WTC11 (cell line): ENCODE measurements at regions not wholly inside any gene's neighbourhood (a gene's known extent, or its start where the extent isn't known, plus 50 kb on each side); places are given as distances from the start of the nearest gene placed in this dataset.

ENCODE experiments used
- ATAC-seq: fragments of 200-7000 bp; cut with Tn5 transposase; 2 replicates; pipeline ENCODE4 v1.10.0; 2021; ENCODE audit warnings: mild to moderate bottlenecking, moderate library complexity
- CTCF ChIA-PET: fragments of 300-600 bp; sonication (Branson Sonifier 250); formaldehyde crosslinking; loops from one replicate; lab custom pipeline; 2021; ENCODE audit warnings: antibody characterized with exemption; lab: Charles Lee
- POLR2A ChIA-PET: fragments of 350-600 bp; sonication (Branson Sonifier 250); formaldehyde crosslinking; loops from one replicate; lab custom pipeline; 2021; ENCODE audit warnings: antibody characterized with exemption; lab: Charles Lee
- DNase-seq: peaks from one replicate; pipeline ENCODE4 v3.0.0; 2021; ENCODE audit warnings: low spot score
- H3K27ac Mint-ChIP-seq: 2 replicates; pipeline ENCODE4 v1.8.0; 2021; ENCODE audit warnings: mixed read lengths
- H3K27me3 Mint-ChIP-seq: 2 replicates; pipeline ENCODE4 v1.8.0; 2021; ENCODE audit warnings: low read depth, mild to moderate bottlenecking, moderate library complexity, mixed read lengths
- H3K36me3 Mint-ChIP-seq: 2 replicates; pipeline ENCODE4 v1.8.0; 2021; ENCODE audit warnings: mixed read lengths
- H3K4me1 Mint-ChIP-seq: 2 replicates; pipeline ENCODE4 v1.8.0; 2022; ENCODE audit warnings: mixed read lengths
- H3K4me3 Mint-ChIP-seq: 2 replicates; pipeline ENCODE4 v1.8.0; 2021; ENCODE audit warnings: mild to moderate bottlenecking, moderate library complexity, mixed read lengths
- H3K9me3 Mint-ChIP-seq: 2 replicates; pipeline ENCODE4 v1.8.0; 2021; ENCODE audit warnings: mixed read lengths
- CBFB ChIP-seq: sonication (generic); formaldehyde crosslinking; IDR thresholded peaks from 2 replicates; pipeline ENCODE4 v1.8.1; 2022; ENCODE audit warnings: mild to moderate bottlenecking, low read depth, missing genetic modification reagents
- CDX4 ChIP-seq: fragments of 250-450 bp; sonication (Bioruptor Pico); IDR thresholded peaks from 2 replicates; pipeline ENCODE4 v1.9.0; 2021; ENCODE audit warnings: moderate library complexity, mild to moderate bottlenecking, inconsistent platforms, borderline replicate concordance
- CREM ChIP-seq: sonication (generic); formaldehyde crosslinking; IDR thresholded peaks from 2 replicates; pipeline ENCODE4 v1.8.1; 2022; ENCODE audit warnings: mild to moderate bottlenecking, missing genetic modification reagents, moderate library complexity
- ELF4 ChIP-seq: sonication (generic); formaldehyde crosslinking; IDR thresholded peaks from 2 replicates; pipeline ENCODE4 v1.8.1; 2022; ENCODE audit warnings: low read depth, mild to moderate bottlenecking, moderate library complexity, missing genetic modification reagents
- FOXP1 ChIP-seq: sonication (generic); formaldehyde crosslinking; IDR thresholded peaks from 2 replicates; pipeline ENCODE4 v1.8.0; 2022; ENCODE audit warnings: missing genetic modification reagents, mild to moderate bottlenecking, moderate library complexity, borderline replicate concordance
- GABPB1 ChIP-seq: sonication (generic); formaldehyde crosslinking; IDR thresholded peaks from 2 replicates; pipeline ENCODE4 v1.8.1; 2023; ENCODE audit warnings: mild to moderate bottlenecking, missing genetic modification reagents
- JUN ChIP-seq: sonication (generic); formaldehyde crosslinking; IDR thresholded peaks from 2 replicates; pipeline ENCODE4 v1.8.0; 2023; ENCODE audit warnings: mild to moderate bottlenecking, missing genetic modification reagents
- NR2C2 ChIP-seq: sonication (generic); formaldehyde crosslinking; IDR thresholded peaks from 2 replicates; pipeline ENCODE4 v1.8.0; 2022; ENCODE audit warnings: mild to moderate bottlenecking, missing genetic modification reagents
- ZNF121 ChIP-seq: sonication (generic); formaldehyde crosslinking; IDR thresholded peaks from 2 replicates; pipeline ENCODE4 v1.8.0; 2023; ENCODE audit warnings: missing genetic modification reagents
- ZNF263 ChIP-seq: sonication (generic); formaldehyde crosslinking; IDR thresholded peaks from 2 replicates; pipeline ENCODE4 v1.8.1; 2022; ENCODE audit warnings: low read depth, mild to moderate bottlenecking, moderate library complexity, missing genetic modification reagents
- ZNF317 ChIP-seq: sonication (generic); formaldehyde crosslinking; IDR thresholded peaks from 2 replicates; pipeline ENCODE4 v1.8.1; 2023; ENCODE audit warnings: low read depth, mild to moderate bottlenecking, moderate library complexity, missing genetic modification reagents, borderline replicate concordance
- TF ChIP-seq, protein P1 (sequence below): fragments of 250-450 bp; sonication (Bioruptor Pico); conservative IDR thresholded peaks from 2 replicates; pipeline ENCODE4 v1.9.0; 2021; ENCODE audit warnings: mild to moderate bottlenecking
- TF ChIP-seq, protein P2 (sequence below): sonication (generic); formaldehyde crosslinking; IDR thresholded peaks from 2 replicates; pipeline ENCODE4 v1.8.0; 2023; ENCODE audit warnings: missing genetic modification reagents, mild to moderate bottlenecking, borderline replicate concordance
- TF ChIP-seq, protein P3 (sequence below): sonication (generic); formaldehyde crosslinking; IDR thresholded peaks from 2 replicates; pipeline ENCODE4 v1.8.0; 2022; ENCODE audit warnings: mild to moderate bottlenecking, missing genetic modification reagents
- TF ChIP-seq, protein P4 (sequence below): sonication (generic); formaldehyde crosslinking; IDR thresholded peaks from 2 replicates; pipeline ENCODE4 v1.8.1; 2022; ENCODE audit warnings: mild to moderate bottlenecking, moderate library complexity, missing genetic modification reagents
- TF ChIP-seq, protein P5 (sequence below): sonication (generic); formaldehyde crosslinking; IDR thresholded peaks from 2 replicates; pipeline ENCODE4 v1.8.0; 2022; ENCODE audit warnings: mild to moderate bottlenecking, missing genetic modification reagents
- TF ChIP-seq, protein P6 (sequence below): sonication (generic); formaldehyde crosslinking; IDR thresholded peaks from 2 replicates; pipeline ENCODE4 v1.8.1; 2023; ENCODE audit warnings: mild to moderate bottlenecking, missing genetic modification reagents
- TF ChIP-seq, protein P7 (sequence below): sonication (generic); formaldehyde crosslinking; IDR thresholded peaks from 2 replicates; pipeline ENCODE4 v1.8.1; 2023; ENCODE audit warnings: mild to moderate bottlenecking, missing genetic modification reagents, borderline replicate concordance

DNA sequence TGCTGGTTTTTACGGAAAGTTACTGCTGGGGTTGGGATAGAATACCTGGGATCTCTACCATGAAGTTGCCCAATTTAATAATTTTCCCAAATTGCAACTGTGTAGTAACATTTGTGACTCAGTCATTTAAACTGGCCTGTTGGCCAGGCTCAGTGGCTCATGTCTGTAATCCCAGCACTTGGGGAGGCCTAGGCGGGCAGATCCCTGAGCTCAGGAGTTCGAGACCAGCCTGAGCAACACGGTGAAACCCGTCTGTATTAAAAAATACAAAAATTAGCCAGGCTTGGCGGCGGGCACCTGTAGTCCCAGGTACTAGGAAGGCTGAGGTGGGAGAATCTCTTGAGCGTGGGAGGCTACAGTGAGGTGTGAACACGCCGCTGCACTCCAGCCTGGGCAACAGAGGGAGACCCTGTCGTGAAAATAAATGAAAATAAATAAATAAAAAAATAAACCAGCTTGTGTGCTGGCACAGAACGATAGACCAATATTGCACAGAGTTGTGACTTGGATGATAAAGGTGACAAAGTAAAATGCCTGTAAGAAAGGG, 160.7 kb upstream of the ZNF608 start (continued):
- TF ChIP-seq, protein P1, sequence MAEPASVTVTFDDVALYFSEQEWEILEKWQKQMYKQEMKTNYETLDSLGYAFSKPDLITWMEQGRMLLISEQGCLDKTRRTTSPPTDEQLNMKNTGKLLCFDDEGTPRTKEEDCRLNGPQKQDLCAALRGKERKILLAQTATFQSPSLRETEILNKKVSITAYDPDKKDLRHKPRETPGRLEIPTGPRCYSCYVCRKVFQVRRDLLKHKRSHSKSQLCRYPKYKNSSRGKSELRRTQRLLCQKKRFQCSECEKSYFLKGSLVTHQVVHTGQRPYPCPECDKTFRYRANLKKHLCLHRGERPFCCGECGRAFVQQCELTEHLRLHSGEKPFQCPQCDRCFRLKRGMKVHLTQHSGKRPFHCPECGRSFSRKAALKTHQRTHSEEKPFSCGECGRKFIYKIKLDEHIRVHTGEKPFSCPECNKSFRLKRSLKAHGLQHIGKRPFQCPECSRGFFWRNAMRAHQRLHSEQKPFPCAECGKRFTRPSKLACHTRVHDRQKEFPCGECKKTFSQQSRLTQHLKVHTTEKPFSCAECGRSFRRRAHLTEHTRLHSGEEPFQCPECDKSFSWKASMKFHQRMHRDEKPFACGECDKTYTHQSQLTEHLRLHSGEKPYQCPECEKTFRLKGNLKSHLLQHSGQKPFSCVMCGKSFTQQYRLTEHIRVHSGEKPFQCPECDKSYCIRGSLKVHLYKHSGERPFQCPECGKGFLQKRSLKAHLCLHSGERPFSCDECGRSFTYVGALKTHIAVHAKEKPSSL (CRISPR knock-in tag), result no peak

DNA sequence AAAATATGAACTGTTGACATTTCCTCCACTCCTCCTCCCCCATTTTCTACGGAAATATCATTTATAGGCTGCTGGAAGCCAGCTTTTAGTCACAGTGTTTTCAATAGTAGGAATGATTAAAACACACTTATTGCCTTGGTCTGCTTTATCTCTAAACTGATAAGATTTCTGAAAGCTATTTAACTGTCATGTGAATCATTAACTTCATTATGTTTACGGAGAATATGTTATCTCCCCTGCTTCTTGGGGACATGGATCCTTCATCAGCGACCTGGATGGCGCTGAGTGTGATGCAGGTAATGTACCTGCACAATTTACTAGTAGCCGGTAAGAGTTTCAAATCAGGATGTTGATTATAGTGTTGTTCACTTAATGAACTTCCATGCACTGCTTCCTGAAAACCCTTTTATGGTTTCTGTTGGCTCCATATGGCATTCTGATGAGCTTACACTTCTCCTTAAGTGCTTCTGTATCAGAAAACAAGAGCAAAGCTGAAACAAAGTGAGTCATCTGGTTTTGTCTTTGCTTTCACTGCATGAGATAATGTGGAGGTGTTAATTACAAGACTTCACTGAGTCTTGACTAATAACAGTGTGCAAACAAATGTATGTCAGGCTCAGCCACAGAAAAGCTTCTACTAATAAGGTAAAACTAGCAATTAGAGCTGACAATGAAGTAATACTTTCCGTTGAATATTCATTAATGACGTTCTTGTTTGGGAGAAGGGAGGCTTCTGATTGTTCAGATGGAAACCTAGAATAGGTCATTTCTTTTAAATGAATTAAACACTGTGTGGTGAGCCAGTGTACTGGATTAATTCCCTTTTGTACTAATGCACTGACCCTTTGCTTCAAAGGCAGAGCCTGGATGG, 162.4 kb upstream of the ZNF608 start:
- DNase-seq, result no peak
- CTCF ChIA-PET, result no interaction called here
- no peaks in the 10 kb centered on the region for H3K9me3 Mint-ChIP-seq
- H3K4me1 Mint-ChIP-seq, result peaks cover 37% of the 10 kb centered on the region
- ATAC-seq, result no peak
- H3K27ac Mint-ChIP-seq, result no peak overlapping the region
- H3K36me3 Mint-ChIP-seq, result no peaks in the 10 kb centered on the region
- H3K4me3 Mint-ChIP-seq, result no peak overlapping the region
- H3K27me3 Mint-ChIP-seq, result peaks cover 85% of the 10 kb centered on the region
- POLR2A ChIA-PET, result interaction anchor here (0.5 kb wide), 1 partner anchor 43 kb away, joined by 3 read pairs; no protein-coding TSS in a partner anchor
- no peak for TF ChIP-seq NR2C2 (CRISPR knock-in tag)
- TF ChIP-seq CBFB (CRISPR knock-in tag), result no peak
- no peak for TF ChIP-seq ZNF121 (CRISPR knock-in tag)
- TF ChIP-seq FOXP1 (CRISPR knock-in tag), result no peak
- TF ChIP-seq, protein P2, sequence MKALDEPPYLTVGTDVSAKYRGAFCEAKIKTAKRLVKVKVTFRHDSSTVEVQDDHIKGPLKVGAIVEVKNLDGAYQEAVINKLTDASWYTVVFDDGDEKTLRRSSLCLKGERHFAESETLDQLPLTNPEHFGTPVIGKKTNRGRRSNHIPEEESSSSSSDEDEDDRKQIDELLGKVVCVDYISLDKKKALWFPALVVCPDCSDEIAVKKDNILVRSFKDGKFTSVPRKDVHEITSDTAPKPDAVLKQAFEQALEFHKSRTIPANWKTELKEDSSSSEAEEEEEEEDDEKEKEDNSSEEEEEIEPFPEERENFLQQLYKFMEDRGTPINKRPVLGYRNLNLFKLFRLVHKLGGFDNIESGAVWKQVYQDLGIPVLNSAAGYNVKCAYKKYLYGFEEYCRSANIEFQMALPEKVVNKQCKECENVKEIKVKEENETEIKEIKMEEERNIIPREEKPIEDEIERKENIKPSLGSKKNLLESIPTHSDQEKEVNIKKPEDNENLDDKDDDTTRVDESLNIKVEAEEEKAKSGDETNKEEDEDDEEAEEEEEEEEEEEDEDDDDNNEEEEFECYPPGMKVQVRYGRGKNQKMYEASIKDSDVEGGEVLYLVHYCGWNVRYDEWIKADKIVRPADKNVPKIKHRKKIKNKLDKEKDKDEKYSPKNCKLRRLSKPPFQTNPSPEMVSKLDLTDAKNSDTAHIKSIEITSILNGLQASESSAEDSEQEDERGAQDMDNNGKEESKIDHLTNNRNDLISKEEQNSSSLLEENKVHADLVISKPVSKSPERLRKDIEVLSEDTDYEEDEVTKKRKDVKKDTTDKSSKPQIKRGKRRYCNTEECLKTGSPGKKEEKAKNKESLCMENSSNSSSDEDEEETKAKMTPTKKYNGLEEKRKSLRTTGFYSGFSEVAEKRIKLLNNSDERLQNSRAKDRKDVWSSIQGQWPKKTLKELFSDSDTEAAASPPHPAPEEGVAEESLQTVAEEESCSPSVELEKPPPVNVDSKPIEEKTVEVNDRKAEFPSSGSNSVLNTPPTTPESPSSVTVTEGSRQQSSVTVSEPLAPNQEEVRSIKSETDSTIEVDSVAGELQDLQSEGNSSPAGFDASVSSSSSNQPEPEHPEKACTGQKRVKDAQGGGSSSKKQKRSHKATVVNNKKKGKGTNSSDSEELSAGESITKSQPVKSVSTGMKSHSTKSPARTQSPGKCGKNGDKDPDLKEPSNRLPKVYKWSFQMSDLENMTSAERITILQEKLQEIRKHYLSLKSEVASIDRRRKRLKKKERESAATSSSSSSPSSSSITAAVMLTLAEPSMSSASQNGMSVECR (CRISPR knock-in tag), result no peak
- no peak for TF ChIP-seq ZNF317 (CRISPR knock-in tag)
- no peak for TF ChIP-seq ELF4 (CRISPR knock-in tag)
- TF ChIP-seq CDX4, result no peak
- TF ChIP-seq, protein P3, sequence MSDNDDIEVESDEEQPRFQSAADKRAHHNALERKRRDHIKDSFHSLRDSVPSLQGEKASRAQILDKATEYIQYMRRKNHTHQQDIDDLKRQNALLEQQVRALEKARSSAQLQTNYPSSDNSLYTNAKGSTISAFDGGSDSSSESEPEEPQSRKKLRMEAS, result no peak
- TF ChIP-seq, protein P4, sequence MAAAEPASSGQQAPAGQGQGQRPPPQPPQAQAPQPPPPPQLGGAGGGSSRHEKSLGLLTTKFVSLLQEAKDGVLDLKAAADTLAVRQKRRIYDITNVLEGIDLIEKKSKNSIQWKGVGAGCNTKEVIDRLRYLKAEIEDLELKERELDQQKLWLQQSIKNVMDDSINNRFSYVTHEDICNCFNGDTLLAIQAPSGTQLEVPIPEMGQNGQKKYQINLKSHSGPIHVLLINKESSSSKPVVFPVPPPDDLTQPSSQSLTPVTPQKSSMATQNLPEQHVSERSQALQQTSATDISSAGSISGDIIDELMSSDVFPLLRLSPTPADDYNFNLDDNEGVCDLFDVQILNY (CRISPR knock-in tag), result no peak
- TF ChIP-seq, protein P5, sequence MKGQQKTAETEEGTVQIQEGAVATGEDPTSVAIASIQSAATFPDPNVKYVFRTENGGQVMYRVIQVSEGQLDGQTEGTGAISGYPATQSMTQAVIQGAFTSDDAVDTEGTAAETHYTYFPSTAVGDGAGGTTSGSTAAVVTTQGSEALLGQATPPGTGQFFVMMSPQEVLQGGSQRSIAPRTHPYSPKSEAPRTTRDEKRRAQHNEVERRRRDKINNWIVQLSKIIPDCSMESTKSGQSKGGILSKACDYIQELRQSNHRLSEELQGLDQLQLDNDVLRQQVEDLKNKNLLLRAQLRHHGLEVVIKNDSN, result no peak
- TF ChIP-seq, protein P6, sequence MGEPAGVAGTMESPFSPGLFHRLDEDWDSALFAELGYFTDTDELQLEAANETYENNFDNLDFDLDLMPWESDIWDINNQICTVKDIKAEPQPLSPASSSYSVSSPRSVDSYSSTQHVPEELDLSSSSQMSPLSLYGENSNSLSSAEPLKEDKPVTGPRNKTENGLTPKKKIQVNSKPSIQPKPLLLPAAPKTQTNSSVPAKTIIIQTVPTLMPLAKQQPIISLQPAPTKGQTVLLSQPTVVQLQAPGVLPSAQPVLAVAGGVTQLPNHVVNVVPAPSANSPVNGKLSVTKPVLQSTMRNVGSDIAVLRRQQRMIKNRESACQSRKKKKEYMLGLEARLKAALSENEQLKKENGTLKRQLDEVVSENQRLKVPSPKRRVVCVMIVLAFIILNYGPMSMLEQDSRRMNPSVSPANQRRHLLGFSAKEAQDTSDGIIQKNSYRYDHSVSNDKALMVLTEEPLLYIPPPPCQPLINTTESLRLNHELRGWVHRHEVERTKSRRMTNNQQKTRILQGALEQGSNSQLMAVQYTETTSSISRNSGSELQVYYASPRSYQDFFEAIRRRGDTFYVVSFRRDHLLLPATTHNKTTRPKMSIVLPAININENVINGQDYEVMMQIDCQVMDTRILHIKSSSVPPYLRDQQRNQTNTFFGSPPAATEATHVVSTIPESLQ (CRISPR knock-in tag), result no peak
- no peak for TF ChIP-seq JUN (CRISPR knock-in tag)
- no peak for TF ChIP-seq CREM (CRISPR knock-in tag)
- no peak for TF ChIP-seq ZNF263 (CRISPR knock-in tag)
- TF ChIP-seq, protein P7, sequence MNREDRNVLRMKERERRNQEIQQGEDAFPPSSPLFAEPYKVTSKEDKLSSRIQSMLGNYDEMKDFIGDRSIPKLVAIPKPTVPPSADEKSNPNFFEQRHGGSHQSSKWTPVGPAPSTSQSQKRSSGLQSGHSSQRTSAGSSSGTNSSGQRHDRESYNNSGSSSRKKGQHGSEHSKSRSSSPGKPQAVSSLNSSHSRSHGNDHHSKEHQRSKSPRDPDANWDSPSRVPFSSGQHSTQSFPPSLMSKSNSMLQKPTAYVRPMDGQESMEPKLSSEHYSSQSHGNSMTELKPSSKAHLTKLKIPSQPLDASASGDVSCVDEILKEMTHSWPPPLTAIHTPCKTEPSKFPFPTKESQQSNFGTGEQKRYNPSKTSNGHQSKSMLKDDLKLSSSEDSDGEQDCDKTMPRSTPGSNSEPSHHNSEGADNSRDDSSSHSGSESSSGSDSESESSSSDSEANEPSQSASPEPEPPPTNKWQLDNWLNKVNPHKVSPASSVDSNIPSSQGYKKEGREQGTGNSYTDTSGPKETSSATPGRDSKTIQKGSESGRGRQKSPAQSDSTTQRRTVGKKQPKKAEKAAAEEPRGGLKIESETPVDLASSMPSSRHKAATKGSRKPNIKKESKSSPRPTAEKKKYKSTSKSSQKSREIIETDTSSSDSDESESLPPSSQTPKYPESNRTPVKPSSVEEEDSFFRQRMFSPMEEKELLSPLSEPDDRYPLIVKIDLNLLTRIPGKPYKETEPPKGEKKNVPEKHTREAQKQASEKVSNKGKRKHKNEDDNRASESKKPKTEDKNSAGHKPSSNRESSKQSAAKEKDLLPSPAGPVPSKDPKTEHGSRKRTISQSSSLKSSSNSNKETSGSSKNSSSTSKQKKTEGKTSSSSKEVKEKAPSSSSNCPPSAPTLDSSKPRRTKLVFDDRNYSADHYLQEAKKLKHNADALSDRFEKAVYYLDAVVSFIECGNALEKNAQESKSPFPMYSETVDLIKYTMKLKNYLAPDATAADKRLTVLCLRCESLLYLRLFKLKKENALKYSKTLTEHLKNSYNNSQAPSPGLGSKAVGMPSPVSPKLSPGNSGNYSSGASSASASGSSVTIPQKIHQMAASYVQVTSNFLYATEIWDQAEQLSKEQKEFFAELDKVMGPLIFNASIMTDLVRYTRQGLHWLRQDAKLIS (CRISPR knock-in tag), result no peak
- TF ChIP-seq GABPB1 (CRISPR knock-in tag), result no peak
